Caco-2 (cell line): ENCODE measurements at regions not wholly inside any gene's neighbourhood (a gene's known extent, or its start where the extent isn't known, plus 50 kb on each side); places are given as distances from the start of the nearest gene placed in this dataset.
"Not testable (repeated sequence)": the region's sequence is repeated elsewhere in the genome, so short reads cannot be mapped to it uniquely, and the experiment has no call there.

Experiments
- BruUV-seq: library from RNA; stranded (reverse); fragments of 400-500 nt; replicated peaks from 2 replicates; lab custom pipeline; 2021; lab: Mats Ljungman, UMichigan
- CTCF ChIA-PET: fragments of 300-600 bp; sonication (Branson Sonifier 250); formaldehyde crosslinking; loops from one replicate; lab custom pipeline; 2022; ENCODE audit warnings: antibody characterized with exemption; lab: Charles Lee
- POLR2A ChIA-PET: fragments of 300-600 bp; sonication (Branson Sonifier 250); formaldehyde crosslinking; loops from one replicate; lab custom pipeline; 2022; ENCODE audit warnings: antibody characterized with exemption; lab: Charles Lee
- DNase-seq, 2 experiments: peaks; one replicate each; pipeline versions ENCODE4 v3.0.0 to v3.0.0-alpha.2; 2020 to 2022
- H3K27me3 ChIP-seq: replicated peaks from 2 replicates; pipeline ENCODE4 v1.6.0; 2011; ENCODE audit warnings: low read length; ENCODE audit not compliant: control insufficient read depth, insufficient read depth
- H3K36me3 ChIP-seq: 2 replicates; pipeline ENCODE4 v1.5.1; 2011; ENCODE audit warnings: low read length; ENCODE audit not compliant: control insufficient read depth, insufficient read depth
- H3K4me1 ChIP-seq: fragments of 250-450 bp; sonication (Bioruptor Pico); 2 replicates; pipeline ENCODE4 v1.5.1; 2020; ENCODE audit warnings: mild to moderate bottlenecking
- H3K4me3 ChIP-seq: 2 replicates; pipeline ENCODE4 v1.5.1; 2011; ENCODE audit warnings: low read depth, mild to moderate bottlenecking, control low read depth, low read length
- H3K9me3 ChIP-seq: fragments of 250-450 bp; sonication (Bioruptor Pico); 2 replicates; pipeline ENCODE4 v1.5.1; 2020; ENCODE audit warnings: mild to moderate bottlenecking, moderate library complexity
- H3K27ac Mint-ChIP-seq: one replicate; pipeline ENCODE4 v1.8.0; 2022; ENCODE audit warnings: mixed read lengths; ENCODE audit not compliant: unreplicated experiment
- H3K27me3 Mint-ChIP-seq: one replicate; pipeline ENCODE4 v1.8.0; 2022; ENCODE audit warnings: mixed read lengths; ENCODE audit not compliant: insufficient read depth, unreplicated experiment
- H3K36me3 Mint-ChIP-seq: one replicate; pipeline ENCODE4 v1.8.0; 2022; ENCODE audit warnings: mild to moderate bottlenecking, mixed read lengths; ENCODE audit not compliant: insufficient read depth, unreplicated experiment
- H3K4me1 Mint-ChIP-seq: one replicate; pipeline ENCODE4 v1.8.0; 2022; ENCODE audit warnings: low read depth, mixed read lengths; ENCODE audit not compliant: unreplicated experiment
- H3K4me3 Mint-ChIP-seq: one replicate; pipeline ENCODE4 v1.8.0; 2022; ENCODE audit warnings: mild to moderate bottlenecking, moderate library complexity, mixed read lengths; ENCODE audit not compliant: unreplicated experiment
- H3K9me3 Mint-ChIP-seq: one replicate; pipeline ENCODE4 v1.8.0; 2022; ENCODE audit warnings: mixed read lengths; ENCODE audit not compliant: unreplicated experiment
- intact Hi-C: fragments of 100-400 bp; cut with micrococcal nuclease; formaldehyde crosslinking; loops from one replicate; pipeline ENCODE4 v1.10.0; 2022; ENCODE audit not compliant: unreplicated experiment
- TF ChIP-seq, protein P1 (sequence below), 2 experiments: fragments of 200-600 bp in 1 of 2; IDR thresholded peaks; 1 replicate in 1 of 2; 2 replicates in 1 of 2; pipeline versions ENCODE4 v1.5.1 to v1.8.0; 2011 to 2022; ENCODE audit warnings: antibody characterized with exemption in 1 of 2, control low read depth in 1 of 2, inconsistent platforms in 1 of 2, low read depth in 1 of 2, low read length in 1 of 2, mild to moderate bottlenecking in 1 of 2, moderate library complexity in 1 of 2; ENCODE audit not compliant: insufficient read depth in 1 of 2, severe bottlenecking in 1 of 2, unreplicated experiment in 1 of 2

DNA sequence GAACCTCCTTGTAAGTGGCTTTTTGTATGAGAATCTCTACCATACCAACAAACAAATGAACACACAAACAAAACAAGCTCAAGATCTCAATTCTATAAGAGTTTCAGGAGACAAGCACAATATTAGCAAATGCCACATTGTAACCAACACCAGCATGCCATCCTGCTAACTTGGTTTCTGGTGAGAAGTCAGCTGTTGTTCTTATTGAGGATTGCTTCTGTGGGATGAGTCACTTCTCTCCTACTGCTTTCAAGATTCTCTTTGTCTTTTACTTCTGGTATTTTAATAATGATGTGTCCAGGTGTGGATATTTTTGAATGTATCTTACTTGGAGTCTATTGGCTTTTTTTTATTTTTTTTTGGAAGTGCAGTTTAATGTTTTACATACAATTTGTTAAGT, 131.7 kb downstream of the BCL2L11 start:
- H3K36me3 Mint-ChIP-seq: peaks cover 16% of the 10 kb centered on the region
- Histone ChIP-seq H3K4me3 (no peak overlapping the region), H3K4me1 (no peaks in the 10 kb centered on the region), H3K36me3 (no peaks in the 10 kb centered on the region), H3K27me3 (no peaks in the 10 kb centered on the region), H3K9me3 (no peaks in the 10 kb centered on the region; the same call in 1 of the 2 replicates)
- TF ChIP-seq, protein P1, sequence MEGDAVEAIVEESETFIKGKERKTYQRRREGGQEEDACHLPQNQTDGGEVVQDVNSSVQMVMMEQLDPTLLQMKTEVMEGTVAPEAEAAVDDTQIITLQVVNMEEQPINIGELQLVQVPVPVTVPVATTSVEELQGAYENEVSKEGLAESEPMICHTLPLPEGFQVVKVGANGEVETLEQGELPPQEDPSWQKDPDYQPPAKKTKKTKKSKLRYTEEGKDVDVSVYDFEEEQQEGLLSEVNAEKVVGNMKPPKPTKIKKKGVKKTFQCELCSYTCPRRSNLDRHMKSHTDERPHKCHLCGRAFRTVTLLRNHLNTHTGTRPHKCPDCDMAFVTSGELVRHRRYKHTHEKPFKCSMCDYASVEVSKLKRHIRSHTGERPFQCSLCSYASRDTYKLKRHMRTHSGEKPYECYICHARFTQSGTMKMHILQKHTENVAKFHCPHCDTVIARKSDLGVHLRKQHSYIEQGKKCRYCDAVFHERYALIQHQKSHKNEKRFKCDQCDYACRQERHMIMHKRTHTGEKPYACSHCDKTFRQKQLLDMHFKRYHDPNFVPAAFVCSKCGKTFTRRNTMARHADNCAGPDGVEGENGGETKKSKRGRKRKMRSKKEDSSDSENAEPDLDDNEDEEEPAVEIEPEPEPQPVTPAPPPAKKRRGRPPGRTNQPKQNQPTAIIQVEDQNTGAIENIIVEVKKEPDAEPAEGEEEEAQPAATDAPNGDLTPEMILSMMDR (IDR thresholded peaks at IDR 0.05; ENCODE audit: insufficient read depth in 1 of 2, low read depth in 1 of 2, low read length in 1 of 2, severe bottlenecking in 1 of 2, unreplicated experiment in 1 of 2): no peak
- no peaks in the 10 kb centered on the region for H3K27me3 Mint-ChIP-seq
- ChIA-PET POLR2A (no interaction called here), CTCF (no interaction called here)
- DNase-seq: no peak
- peaks cover 18% of the 10 kb centered on the region for H3K9me3 Mint-ChIP-seq
- no peak overlapping the region for H3K4me3 Mint-ChIP-seq
- intact Hi-C loops: no loop called here
- no peaks in the 10 kb centered on the region for H3K4me1 Mint-ChIP-seq
- H3K27ac Mint-ChIP-seq: no peak overlapping the region
- no TSS peak for BruUV-seq

GRCh38 chr2:111254916-111255315, 134.2 kb downstream of the BCL2L11 start:
- H3K4me1 ChIP-seq, H3K27ac Mint-ChIP-seq, H3K9me3 ChIP-seq, BruUV-seq, intact Hi-C loops, H3K27me3 ChIP-seq, H3K36me3 ChIP-seq, POLR2A ChIA-PET, H3K4me3 Mint-ChIP-seq, H3K27me3 Mint-ChIP-seq, H3K4me3 ChIP-seq, H3K4me1 Mint-ChIP-seq, CTCF ChIA-PET, DNase-seq: not testable (repeated sequence)
- Mint-ChIP-seq H3K36me3 (peaks cover 16% of the 10 kb centered on the region), H3K9me3 (peaks cover 18% of the 10 kb centered on the region)

DNA sequence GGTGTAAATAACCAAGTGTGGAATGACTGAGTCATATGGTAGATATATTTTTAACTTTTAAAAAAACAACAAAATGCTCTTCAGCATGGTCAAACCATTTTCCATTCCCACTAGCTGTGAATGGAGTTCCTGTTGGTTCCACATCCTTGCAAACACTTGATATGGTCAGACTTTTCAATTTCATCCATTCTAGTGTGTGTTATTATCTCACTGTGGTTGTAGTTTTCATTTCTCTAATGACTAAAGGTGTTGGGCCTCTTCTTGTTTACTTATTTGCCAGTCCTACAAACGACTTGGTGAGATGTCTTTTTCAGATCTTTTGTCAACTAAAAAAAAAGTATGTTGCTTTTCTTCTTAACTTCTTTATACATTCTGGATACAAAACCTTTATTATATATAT, 135.9 kb downstream of the BCL2L11 start:
- BruUV-seq, H3K4me1 Mint-ChIP-seq, H3K4me1 ChIP-seq, H3K36me3 ChIP-seq, H3K27me3 Mint-ChIP-seq, H3K36me3 Mint-ChIP-seq, H3K4me3 Mint-ChIP-seq, intact Hi-C loops, POLR2A ChIA-PET, H3K9me3 ChIP-seq, H3K27me3 ChIP-seq, CTCF ChIA-PET, H3K27ac Mint-ChIP-seq, DNase-seq, H3K4me3 ChIP-seq: not testable (repeated sequence)
- peaks cover 16% of the 10 kb centered on the region for H3K9me3 Mint-ChIP-seq

- H3K27ac Mint-ChIP-seq, H3K9me3 ChIP-seq, POLR2A ChIA-PET, H3K9me3 Mint-ChIP-seq, H3K4me1 Mint-ChIP-seq, H3K4me3 ChIP-seq, DNase-seq, H3K36me3 ChIP-seq, BruUV-seq, CTCF ChIA-PET, H3K36me3 Mint-ChIP-seq, intact Hi-C loops, H3K27me3 ChIP-seq, H3K4me1 ChIP-seq, H3K27me3 Mint-ChIP-seq, H3K4me3 Mint-ChIP-seq: not testable (repeated sequence)
Measured at GRCh38 chr2:111257607-111258006, 136.9 kb downstream of the BCL2L11 start.

- H3K4me3 Mint-ChIP-seq, H3K36me3 ChIP-seq, H3K27me3 Mint-ChIP-seq, H3K27me3 ChIP-seq, H3K36me3 Mint-ChIP-seq, H3K27ac Mint-ChIP-seq, DNase-seq, H3K4me1 ChIP-seq, H3K9me3 Mint-ChIP-seq, POLR2A ChIA-PET, H3K4me3 ChIP-seq, intact Hi-C loops, H3K9me3 ChIP-seq, CTCF ChIA-PET, BruUV-seq, H3K4me1 Mint-ChIP-seq: not testable (repeated sequence)
Measured at GRCh38 chr2:111258318-111258717, 137.6 kb downstream of the BCL2L11 start.

- H3K27me3 ChIP-seq, H3K27ac Mint-ChIP-seq, H3K36me3 ChIP-seq, H3K27me3 Mint-ChIP-seq, H3K4me3 ChIP-seq, CTCF ChIA-PET, H3K9me3 Mint-ChIP-seq, H3K36me3 Mint-ChIP-seq, H3K4me1 Mint-ChIP-seq, intact Hi-C loops, POLR2A ChIA-PET, H3K4me3 Mint-ChIP-seq, BruUV-seq, DNase-seq, H3K9me3 ChIP-seq, H3K4me1 ChIP-seq: not testable (repeated sequence)
Measured at GRCh38 chr2:111262627-111263379, 142.1 kb downstream of the BCL2L11 start.
